ENCODE measurements at regions not wholly inside any gene's neighbourhood (a gene's known extent, or its start where the extent isn't known, plus 50 kb on each side); places are given as distances from the start of the nearest gene placed in this dataset.

DNA sequence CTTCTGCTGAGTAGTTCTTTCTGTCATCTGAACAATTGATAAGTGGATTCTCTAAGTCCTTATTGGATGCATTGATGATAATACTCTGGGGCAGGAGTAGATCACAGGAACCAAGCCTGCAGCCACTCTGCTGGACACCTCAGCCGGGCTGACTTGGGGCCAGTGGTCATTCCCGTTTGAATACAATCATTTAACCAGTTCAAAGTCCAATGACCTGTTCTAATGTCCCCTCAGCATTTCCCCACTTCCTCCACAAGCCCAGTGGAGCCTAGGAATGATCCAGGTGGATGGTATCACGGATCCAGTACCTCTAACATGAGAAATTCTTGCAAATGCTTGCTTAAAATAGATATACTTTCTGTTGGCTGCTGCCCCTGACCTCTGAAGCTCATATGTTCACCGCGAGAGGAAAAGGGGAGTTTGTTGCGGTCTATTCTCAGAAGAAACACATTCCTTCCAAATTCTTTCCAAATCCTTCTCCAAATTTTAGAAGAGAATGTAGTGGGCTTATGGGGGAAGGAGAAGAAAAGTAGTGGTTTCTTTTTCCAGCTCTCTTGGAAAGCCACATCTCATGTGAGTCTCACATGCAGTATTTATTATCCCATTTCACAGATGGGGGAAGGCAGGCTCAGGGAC, 170.9 kb downstream of the INHBB start:
- Histone ChIP-seq H3K9me3 (no peaks in the 10 kb centered on the region), H3K4me3 (ENCODE audit: low read depth in 1 of 2, low read length in 1 of 2) (no peak overlapping the region), H3K36me3 (no peaks in the 10 kb centered on the region), H3K27ac (no peak overlapping the region), H3K27me3 (peaks cover 21% of the 10 kb centered on the region), H3K4me1 (ENCODE audit: control insufficient read depth in 1 of 2, insufficient read depth in 1 of 2, low read depth in 1 of 2, low read length in 1 of 2) (no peaks in the 10 kb centered on the region)
- TF ChIP-seq, protein P1, sequence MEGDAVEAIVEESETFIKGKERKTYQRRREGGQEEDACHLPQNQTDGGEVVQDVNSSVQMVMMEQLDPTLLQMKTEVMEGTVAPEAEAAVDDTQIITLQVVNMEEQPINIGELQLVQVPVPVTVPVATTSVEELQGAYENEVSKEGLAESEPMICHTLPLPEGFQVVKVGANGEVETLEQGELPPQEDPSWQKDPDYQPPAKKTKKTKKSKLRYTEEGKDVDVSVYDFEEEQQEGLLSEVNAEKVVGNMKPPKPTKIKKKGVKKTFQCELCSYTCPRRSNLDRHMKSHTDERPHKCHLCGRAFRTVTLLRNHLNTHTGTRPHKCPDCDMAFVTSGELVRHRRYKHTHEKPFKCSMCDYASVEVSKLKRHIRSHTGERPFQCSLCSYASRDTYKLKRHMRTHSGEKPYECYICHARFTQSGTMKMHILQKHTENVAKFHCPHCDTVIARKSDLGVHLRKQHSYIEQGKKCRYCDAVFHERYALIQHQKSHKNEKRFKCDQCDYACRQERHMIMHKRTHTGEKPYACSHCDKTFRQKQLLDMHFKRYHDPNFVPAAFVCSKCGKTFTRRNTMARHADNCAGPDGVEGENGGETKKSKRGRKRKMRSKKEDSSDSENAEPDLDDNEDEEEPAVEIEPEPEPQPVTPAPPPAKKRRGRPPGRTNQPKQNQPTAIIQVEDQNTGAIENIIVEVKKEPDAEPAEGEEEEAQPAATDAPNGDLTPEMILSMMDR (IDR thresholded peaks at IDR 0.05): no peak

- no peaks in the 10 kb centered on the region for H3K36me3 ChIP-seq
- TF ChIP-seq, protein P1 (IDR thresholded peaks at IDR 0.05): no peak
- H3K9me3 ChIP-seq: no peaks in the 10 kb centered on the region
- H3K4me1 ChIP-seq (ENCODE audit: control insufficient read depth in 1 of 2, insufficient read depth in 1 of 2, low read depth in 1 of 2, low read length in 1 of 2): no peaks in the 10 kb centered on the region
- no peak overlapping the region for H3K4me3 ChIP-seq (ENCODE audit: low read depth in 1 of 2, low read length in 1 of 2)
- peaks cover 32% of the 10 kb centered on the region for H3K27me3 ChIP-seq
- H3K27ac ChIP-seq: no peak overlapping the region
Observed at GRCh38 chr2:120517751-120518469, 172.0 kb downstream of the INHBB start.

DNA sequence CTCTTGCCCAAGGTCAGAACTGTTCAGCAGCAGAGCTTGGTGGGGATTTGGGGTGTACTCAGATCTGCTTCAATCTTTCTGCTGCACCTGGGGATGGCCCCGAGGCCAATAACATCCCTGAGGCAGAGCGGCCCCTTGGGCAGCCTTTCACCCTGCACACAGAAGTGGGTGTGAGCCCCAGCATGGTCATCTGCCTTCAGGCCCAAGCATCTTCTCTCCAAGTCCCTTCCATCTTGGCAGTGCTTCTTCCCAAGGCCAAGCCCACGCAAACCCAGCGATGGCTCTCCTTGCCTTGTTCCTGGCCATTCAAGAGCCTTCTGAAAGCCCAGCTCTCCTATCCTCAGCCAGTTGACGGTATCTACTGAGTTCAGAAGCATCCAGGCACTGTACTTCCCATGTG, 172.9 kb downstream of the INHBB start:
- no peak overlapping the region for H3K27ac ChIP-seq
- H3K36me3 ChIP-seq: no peaks in the 10 kb centered on the region
- H3K9me3 ChIP-seq: no peaks in the 10 kb centered on the region
- H3K4me3 ChIP-seq (ENCODE audit: low read depth in 1 of 2, low read length in 1 of 2): no peak overlapping the region
- H3K27me3 ChIP-seq: peaks cover 38% of the 10 kb centered on the region
- no peaks in the 10 kb centered on the region for H3K4me1 ChIP-seq (ENCODE audit: control insufficient read depth in 1 of 2, insufficient read depth in 1 of 2, low read depth in 1 of 2, low read length in 1 of 2)
- TF ChIP-seq, protein P1 (IDR thresholded peaks at IDR 0.05): no peak

- H3K36me3 ChIP-seq: no peaks in the 10 kb centered on the region
- H3K27me3 ChIP-seq: peaks cover 44% of the 10 kb centered on the region
- TF ChIP-seq, protein P1 (IDR thresholded peaks at IDR 0.05): no peak
- no peaks in the 10 kb centered on the region for H3K4me1 ChIP-seq (ENCODE audit: control insufficient read depth in 1 of 2, insufficient read depth in 1 of 2, low read depth in 1 of 2, low read length in 1 of 2)
- no peak overlapping the region for H3K4me3 ChIP-seq (ENCODE audit: low read depth in 1 of 2, low read length in 1 of 2)
- H3K9me3 ChIP-seq: no peaks in the 10 kb centered on the region
- no peak overlapping the region for H3K27ac ChIP-seq
Observed at GRCh38 chr2:120519469-120519868, 173.5 kb downstream of the INHBB start.

GRCh38 chr2:120520454-120520853, 174.5 kb downstream of the INHBB start:
- Histone ChIP-seq H3K27me3 (peaks cover 46% of the 10 kb centered on the region), H3K36me3 (no peaks in the 10 kb centered on the region)
- TF ChIP-seq, protein P1 (IDR thresholded peaks at IDR 0.05): no peak

More at GRCh38 chr2:120520454-120520853, 174.5 kb downstream of the INHBB start:
- Histone ChIP-seq H3K4me1 (ENCODE audit: control insufficient read depth in 1 of 2, insufficient read depth in 1 of 2, low read depth in 1 of 2, low read length in 1 of 2) (no peaks in the 10 kb centered on the region), H3K9me3 (no peaks in the 10 kb centered on the region), H3K4me3 (ENCODE audit: low read depth in 1 of 2, low read length in 1 of 2) (no peak overlapping the region), H3K27ac (no peak overlapping the region)

Data from neutrophil (primary cell).